HG02642 (cell line): ENCODE measurements at regions not wholly inside any gene's neighbourhood (a gene's known extent, or its start where the extent isn't known, plus 50 kb on each side); places are given as distances from the start of the nearest gene placed in this dataset.

ENCODE experiments used
- ATAC-seq: cut with Tn5 transposase; IDR thresholded peaks from one replicate; pipeline ENCODE4 v1.9.1; 2021; ENCODE audit warnings: mild to moderate bottlenecking; ENCODE audit not compliant: unreplicated experiment, poor library complexity

DNA sequence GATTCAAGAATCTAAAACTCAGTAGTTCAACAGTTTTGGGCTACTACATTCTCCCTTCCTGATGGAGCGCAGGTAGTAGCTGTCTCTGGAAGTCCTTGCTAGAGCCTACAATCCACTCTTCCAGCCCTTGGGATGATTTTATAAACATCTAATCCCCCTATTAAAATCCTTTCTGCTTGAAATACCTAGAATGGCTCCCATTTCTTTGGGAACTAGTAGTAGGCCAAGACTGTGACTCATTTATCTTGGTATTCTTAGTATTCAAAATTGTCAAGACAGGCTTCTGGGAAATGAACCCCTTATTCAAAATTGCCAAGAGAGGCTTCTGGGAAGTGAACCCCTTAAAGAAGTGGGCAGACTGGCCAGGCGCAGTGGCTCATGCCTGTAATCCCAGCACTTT is 142.5 kb upstream of the FGGY start:
- ATAC-seq: no peak

DNA sequence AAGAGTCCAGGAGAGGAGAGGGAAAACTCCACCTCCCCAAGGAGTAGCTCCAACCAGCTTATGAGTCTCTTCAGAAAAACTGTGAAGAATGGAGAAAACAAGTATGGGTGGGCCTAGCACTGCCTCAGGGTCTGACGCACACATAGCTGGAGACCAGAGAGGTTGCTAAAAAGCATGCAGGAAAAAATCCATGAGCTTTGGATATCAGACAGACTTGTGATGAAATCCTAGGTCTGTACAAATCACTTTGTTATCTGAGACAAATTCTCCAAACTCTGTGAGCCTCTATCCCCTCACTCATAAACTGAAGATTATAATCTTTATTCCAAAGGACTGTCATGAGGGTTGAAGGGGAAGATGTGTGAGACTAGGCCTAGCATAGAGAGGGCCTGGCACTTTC is 141.5 kb upstream of the FGGY start:
- ATAC-seq: no peak

DNA sequence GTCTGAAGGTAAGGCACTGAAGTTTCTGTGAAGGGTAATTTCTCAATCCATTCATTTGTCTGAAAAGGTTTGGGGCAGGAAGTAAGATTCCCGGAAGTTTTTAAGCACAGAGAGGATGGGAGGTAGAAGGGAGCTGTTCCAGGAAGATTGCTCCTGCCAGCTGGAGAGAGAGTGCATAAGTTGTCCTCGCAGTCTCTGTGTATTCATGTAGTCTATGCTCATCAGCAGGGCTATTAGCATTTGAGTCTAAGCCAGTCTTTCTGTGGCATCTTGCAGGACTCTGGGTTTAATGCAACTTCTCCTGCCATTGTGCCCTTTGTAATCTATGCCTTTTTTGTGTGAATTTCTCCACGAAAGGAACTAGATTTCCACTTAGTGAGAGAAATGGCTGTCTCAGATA is 140.8 kb upstream of the FGGY start:
- no peak for ATAC-seq

DNA sequence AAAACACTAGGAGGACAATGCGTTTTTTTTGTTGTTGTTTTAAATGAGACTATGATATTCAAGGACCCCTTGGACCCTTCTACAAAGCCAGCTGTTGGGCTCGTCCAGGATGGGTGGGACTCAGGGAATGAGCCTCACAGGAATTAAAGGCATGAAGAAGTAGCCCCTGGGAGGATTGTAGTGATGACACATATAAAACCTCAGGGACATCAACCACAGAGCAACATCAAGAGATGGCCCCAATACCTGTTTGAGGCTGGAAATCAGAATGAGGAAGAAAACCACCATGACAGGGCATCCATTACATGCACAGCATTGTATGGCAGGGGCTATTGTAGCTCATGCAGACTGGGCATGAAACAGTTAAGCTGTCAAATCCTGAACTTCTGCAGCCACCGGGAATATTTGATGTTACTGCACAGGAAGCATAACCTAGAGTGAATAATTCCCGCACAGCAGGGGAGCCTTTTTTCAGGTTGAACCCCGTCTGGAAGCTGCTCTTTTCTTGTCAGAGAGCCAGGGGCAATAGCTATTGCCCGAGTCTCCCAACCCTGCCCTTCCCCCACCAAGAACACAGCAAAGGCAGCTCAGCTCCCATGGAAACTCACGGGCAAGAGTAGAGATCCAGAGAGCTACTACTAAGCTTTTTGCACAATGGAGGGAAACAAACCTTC is 140.2 kb upstream of the FGGY start:
- ATAC-seq: no peak

DNA sequence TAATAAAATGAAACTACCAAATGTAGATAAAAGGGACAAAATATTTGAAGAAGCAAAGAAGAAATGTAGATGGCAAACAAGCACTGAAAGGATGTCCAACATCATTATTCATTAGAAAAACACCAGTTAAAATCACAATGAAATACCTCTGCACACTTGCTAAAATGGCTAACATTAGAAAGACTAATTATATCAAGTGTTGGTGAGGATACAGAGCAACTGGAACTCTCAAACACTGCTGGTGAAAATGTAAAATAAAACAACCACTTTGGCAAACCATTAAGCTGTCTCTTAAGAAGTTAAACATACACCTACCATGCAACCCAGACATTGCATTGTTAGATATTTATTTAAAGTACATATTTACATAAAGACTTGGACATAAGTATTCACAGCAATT is 138.6 kb upstream of the FGGY start:
- no peak for ATAC-seq

DNA sequence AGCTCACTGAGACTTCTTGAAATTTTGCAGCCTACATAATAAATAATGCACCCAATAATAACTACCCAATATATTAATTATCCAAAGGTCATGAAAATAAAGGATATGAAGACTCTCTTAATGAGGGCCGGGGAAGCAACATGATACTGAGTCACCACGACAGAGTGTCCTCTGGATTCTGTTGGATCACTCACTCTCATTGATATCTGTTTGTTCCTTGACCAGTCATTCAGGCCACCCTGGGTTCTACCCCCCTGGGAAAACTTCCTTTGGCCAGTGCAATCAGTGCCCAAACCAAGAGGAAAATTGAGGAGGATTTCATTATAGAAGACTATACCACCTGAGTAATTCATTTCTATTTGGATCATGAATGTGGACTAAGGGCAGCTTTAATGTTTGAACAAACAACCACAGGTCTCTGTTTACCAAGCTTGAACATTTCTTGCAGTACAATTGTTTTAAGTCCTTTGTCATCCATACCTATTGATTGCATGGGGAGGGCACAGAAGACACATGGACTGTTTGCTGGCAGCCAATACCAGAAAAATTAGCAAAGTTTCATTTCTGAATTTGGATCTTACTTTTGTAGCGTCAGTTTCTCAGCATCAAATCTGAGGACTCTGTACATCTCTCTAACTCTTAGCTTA is 137.2 kb upstream of the FGGY start:
- ATAC-seq: no peak

DNA sequence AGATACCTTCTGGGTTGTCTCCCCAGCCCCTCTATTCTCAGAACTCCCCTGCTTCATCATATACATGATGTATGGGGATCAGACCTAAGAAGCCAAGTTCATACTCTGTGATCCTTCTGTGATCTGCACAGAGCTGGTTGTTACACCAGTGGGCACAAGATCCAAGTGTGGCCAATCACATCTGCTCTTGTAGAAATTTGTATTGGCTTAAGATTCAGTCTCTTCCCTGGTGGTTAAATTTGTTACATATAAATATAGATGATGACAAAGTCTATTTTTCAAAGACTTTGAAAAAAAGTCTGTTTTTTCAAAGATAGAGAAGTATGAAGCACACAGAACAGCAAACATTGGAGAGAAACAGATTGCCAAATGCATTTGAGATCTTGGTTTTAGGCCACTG is 135.8 kb upstream of the FGGY start:
- ATAC-seq: no peak

DNA sequence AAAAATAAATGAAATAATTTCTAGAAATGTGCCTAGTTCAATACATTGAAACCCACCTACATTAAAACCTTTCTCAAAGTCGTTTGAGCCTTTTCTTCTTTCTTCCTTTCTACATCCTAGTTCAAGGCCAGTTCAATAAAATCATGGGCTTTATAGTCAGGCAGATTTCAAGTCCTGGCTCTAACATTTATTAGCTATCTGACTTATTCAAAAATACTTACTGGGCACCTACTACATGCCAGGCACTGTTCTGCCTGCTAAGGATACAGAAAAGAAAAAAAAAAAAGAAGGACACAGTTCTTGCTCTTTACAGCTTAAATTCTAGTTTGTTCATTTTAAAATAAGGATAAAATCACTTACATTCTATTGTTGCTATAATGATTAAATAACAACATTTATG is 134.2 kb upstream of the FGGY start:
- no peak for ATAC-seq

DNA sequence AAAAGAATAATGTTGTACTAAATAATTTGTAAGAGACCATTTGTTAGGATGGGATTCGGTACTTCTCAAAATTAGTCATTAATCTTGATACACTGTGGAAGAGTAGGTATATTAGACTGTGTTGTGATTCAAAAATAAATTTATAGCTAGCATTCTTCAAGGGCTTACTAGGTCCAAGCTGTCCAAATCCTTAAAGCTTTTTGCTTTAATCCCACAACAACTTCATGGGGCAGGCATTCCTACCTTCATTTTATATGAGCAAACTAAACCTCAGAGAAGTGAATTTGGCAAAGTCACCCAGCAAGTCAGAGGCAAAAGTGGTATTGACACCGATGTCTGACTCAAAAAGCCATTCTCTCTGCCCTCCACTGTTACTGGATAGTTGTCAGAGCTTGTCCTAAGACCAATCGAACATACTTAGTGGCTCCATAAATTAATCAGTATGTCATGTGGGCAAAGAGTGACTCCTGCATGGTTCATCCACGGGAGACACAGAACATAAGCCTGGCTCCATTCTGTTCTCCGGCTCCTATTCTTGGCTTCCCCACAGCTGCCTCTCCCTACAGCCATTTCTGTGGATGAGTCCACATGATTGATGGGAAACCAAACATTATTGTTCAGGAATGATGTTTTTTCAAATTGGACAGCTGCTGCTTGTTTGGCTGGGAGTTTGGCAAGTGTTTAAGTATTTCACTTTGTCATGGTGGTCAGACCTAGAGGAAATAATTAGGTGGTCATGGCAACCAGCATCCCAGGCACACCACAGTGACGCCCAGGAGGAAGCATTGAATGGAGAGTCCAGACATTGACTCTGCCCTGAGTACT is 133.4 kb upstream of the FGGY start:
- no peak for ATAC-seq

DNA sequence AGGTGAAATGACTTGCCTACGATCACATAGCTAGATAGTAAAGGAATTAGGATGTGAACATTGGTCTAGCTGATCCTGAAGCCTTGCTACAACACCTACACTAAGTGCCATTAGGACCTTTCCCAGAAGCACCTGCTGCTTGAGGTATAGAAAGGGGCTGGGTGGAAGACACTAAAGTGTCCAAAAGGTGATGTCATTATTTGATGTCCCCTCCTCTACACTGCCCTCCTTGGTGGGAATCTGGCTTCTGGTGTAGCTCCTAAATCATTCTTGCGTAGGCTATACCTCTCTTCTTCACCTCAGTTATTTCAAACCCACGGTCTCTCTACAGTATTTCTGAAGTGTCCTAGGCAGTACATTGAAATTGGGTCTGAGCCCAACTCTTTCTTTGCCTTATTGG is 132.5 kb upstream of the FGGY start:
- no peak for ATAC-seq

DNA sequence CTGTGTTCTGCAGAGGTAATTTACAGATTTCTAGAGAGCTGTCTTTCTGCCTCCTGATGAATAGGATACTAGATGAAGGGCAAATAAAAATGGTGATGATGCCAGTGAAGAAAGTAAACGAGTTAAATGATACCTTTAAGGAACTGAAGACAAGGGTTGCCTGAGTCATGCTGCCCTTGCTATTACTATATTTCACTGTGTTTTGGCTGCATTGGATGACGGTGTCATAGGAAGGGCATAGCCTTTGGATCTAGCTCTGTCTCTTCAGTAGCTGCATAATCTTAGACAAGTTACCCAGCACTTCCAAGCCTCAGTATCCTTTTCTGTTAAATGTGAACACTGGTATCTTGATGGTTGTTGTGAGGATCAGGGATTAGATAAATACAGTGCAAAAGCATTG is 131.5 kb upstream of the FGGY start:
- no peak for ATAC-seq

DNA sequence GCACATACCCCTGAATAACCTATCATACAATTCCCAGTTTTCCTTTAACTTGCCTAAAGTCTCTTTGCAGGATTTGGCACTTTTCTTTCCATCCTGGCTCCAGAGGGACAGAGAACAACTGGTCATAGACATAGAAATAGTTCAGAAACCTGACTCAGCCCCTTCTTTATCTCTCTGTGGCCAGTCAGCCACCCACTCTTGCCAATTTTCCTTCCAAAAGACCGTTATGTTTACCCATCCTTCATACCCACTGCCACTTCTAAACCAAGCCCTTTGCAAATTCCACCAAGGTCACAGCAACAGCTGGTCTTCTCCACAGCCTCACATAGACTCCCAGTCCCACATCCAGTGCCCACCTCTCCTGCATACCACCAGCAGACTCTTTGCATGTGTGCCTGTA is 127.2 kb upstream of the FGGY start:
- ATAC-seq: no peak

DNA sequence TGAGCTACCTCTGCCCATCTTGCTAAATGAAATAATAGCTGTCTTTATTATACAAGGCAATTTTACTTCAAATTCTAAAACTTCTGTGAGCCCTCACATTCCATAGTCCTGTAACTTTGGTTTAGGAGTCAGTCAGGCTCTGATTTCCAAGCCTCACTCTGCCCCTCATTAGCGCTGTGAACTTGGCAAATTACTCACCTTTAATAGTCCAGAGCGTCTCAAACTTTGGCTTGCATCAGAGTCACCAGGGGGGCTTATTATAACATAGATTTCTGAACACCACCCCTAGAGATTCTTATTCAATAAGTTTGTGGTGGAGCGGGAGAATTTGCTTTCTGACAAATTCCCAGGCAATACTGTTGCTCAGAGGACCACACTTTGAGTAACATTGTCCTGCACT is 126.2 kb upstream of the FGGY start:
- no peak for ATAC-seq

DNA sequence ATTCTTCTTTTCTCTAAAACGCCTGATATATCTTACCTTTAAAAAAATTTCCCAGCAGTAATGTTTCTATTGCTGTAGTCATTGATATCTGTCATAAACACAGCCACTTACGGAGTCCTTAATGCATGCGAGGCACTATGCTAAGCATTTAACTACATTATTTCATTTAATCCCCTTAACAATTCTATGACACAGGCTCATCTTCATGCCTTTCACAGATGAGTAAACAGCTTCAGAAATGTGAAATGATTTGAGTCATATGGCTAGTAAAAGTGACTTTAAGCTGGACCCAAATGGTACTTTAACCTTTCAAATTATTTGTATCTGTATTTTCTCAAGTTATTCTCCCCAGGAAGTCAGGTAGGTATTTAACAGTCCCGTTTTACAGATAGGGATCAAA is 125.1 kb upstream of the FGGY start:
- no peak for ATAC-seq

DNA sequence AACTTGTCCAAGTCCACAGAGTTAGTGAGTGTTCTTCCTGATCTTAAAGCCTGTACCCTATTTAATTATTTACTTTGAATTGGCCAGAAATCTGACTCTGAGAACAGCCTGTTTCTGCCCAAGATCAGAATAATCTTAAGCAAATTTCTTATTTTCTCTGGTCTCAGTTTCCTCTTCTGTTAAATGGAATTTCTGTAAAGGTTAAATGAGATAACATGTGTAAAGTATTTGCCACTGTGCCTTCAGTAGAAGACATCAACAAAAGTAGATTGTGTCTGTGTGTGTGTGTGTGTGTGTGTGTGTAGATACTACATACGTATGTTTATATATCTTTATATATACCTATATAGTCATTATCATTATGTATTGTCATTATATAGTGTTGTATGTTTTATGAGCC is 124.2 kb upstream of the FGGY start:
- ATAC-seq: no peak

DNA sequence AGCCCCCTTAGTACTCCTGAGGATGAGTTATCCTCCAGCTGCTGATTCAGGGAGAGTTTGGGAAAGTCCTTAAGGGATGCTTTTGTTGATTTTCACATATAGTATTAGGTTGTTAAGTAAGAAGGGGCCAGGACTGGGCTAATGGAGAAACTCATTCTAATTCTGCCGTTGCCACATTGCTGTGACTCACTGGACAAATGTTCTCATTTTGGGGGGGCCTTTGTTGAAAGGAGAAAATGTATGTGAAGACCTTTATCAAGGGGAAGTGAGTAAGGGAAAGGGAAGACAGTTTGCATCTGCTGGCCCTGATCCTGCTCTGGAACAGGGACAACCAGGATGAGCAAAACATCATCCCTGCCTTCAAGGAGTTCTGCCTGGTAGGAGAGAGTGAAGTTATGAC is 123.2 kb upstream of the FGGY start:
- no peak for ATAC-seq

DNA sequence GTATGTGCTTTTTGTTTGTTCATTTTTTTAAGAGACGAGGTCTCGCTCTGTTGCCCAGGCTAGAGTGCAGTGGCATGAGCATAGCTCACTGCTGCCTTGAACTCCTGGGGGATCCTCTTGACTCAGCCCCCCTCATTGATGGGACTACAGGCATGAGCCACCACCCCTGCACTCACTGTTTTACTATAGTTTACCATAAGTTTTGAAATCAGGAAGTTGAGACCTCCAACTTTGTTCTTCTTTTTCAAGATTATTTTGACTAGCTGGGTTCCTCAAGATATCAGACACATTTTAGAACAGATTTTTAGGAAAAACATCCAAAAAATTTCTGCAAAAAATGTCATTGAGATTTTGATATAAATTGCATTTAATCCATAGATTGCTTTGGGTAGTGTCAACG is 120.4 kb upstream of the FGGY start:
- no peak for ATAC-seq

DNA sequence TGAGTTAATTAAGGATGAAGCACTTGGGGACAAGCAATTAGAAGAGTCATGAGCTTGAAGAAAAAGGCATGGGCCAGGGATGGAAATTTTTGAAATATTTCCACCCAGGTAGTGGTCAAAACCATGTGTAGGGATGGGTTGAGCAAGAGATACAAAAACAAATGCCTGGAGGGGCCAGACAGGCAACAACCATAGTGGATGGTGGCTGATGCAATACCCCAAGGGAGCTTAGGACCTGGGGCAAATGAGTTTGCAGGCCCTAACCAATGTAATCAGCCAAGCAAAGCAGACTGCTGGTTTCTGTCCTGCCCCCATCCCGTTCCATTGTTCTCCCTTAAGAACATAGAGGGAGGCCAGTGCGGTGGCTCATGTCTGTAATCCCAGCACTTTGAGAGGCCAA is 119.1 kb upstream of the FGGY start:
- ATAC-seq: no peak

DNA sequence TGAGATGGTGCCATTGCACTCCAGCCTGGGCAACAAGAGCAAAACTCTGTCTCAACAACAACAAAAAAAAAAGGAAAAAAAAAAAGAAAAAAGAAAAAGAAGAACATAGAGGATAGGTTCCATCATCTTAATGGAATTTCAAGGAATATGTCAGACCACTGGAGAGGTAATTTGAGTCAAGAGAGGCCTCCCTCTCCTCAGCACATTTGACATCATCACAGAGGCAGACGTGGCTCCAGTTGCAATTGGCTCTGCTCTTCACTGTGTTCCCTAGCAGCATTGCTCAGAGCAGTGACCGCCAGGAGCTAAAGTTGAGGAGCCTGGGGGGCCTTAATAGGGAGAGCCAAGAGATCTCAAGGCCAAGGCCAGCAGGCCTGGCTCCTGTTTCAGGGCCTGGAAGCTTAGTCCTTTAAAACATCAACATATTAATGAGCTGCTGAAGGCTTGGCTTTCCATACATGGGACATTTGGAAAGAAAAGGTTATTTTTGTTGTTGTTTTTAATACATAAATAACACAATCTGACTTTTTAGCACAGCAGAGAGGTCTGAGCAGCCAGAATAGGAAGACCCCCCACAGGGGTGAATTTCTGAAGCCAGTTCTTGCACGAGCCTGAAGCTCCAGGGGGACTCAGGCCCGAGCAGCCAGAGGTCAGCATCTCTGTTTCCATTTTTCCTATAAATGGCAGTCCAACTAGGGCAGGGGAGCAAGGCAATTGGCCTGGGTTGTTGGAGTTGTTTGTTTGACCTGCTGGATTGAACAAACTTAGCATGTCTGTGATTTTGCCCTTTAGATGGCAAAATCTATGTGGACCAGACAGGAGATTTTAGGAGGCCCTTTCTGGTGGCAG is 118.3 kb upstream of the FGGY start:
- no peak for ATAC-seq

DNA sequence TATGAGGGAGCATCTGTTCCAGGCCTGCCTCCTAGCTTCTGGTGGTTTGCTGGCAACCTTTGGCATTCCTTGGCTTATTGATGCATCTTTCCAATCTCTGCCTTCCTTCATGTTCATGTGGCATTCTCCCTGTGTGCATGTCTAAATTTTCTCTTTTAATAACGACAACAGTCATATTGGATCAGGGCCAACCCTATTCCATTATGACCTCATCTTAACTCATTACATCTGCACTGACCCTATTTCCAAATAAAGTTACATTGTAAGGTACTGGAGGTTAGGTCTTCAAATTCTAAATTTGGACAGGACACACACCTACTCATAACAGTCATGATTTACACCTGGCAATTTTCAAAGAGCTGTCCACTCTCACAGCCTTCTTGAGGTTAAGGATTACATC is 117.2 kb upstream of the FGGY start:
- no peak for ATAC-seq

DNA sequence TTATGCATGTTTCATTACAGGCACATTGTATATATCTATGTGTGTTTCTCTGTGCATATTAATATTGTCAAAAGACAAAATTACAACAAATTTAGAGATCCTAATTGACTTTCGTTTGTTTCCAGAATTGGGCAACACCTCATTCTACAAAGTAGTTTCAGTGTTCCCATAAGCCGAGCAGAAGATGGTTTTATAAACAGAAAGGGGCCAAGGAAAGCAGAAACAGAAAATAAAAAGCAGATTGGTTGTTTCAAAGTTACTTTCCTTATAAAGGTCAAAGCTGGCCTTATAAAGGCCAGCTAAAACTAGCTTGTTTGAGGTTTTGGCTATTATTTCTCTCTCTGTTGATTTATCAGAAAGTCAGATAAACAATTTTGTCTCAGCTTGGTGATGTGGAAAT is 116.2 kb upstream of the FGGY start:
- ATAC-seq: no peak
